ENCODE measurements at regions not wholly inside any gene's neighbourhood (a gene's known extent, or its start where the extent isn't known, plus 50 kb on each side); places are given as distances from the start of the nearest gene placed in this dataset.

DNA sequence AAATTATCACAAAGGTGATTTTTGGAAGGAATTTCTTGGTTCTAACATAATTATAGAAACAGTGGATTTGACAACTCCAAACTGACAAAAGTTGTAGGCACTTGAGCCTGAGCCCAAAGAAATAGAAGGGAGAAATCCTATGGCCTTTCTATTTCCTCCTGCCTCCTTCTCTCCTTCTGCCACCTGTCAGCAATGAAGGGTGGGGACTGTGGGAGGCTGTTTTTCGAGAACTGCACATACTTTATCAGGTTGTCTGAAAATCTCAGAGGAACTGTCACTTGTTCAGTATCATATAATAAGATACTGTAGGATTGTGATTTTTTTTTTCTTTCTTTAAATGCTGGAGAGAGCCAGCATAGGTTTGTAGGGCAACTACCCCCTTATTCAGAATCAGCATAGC lies 187.9 kb upstream of the SESN3 start:
- TF ChIP-seq CTCF (IDR thresholded peaks at IDR 0.05) (no peak), EP300 (IDR thresholded peaks at IDR 0.05) (no peak)
